Lung (tissue), 11 donors: ENCODE measurements at regions not wholly inside any gene's neighbourhood (a gene's known extent, or its start where the extent isn't known, plus 50 kb on each side); places are given as distances from the start of the nearest gene placed in this dataset.

Experiments used
- ATAC-seq: fragments of 200-7000 bp; cut with Tn5 transposase; one replicate; pipeline ENCODE4 v1.9.1; 2020; ENCODE audit warnings: moderate number of reproducible peaks; ENCODE audit not compliant: insufficient read depth, low FRiP score
- DNase-seq, 3 donors: peaks; one replicate each; pipeline ENCODE4 v3.0.0-alpha.2; 2013 to 2017
- H3K27ac ChIP-seq, 2 donors: one replicate each; pipeline ENCODE4 v1.5.1; 2013; ENCODE audit warnings: mild to moderate bottlenecking in 2 of 2, moderate library complexity in 2 of 2, control low read depth in 1 of 2, inconsistent platforms in 1 of 2, low read depth in 1 of 2, low read length in 1 of 2
- H3K27me3 ChIP-seq, 3 donors: one replicate each; pipeline ENCODE4 v1.5.1; 2013; ENCODE audit warnings: low read length in 2 of 3; ENCODE audit not compliant: control insufficient read depth in 3 of 3, insufficient read depth in 3 of 3
- H3K36me3 ChIP-seq, 4 donors: one replicate each; pipeline ENCODE4 v1.5.1; 2013; ENCODE audit warnings: low read length in 4 of 4, mild to moderate bottlenecking in 1 of 4, moderate library complexity in 1 of 4; ENCODE audit not compliant: control insufficient read depth in 4 of 4, insufficient read depth in 4 of 4
- H3K4me1 ChIP-seq, 5 donors: one replicate each; pipeline ENCODE4 v1.5.1; 2013; ENCODE audit warnings: low read length in 5 of 5, mild to moderate bottlenecking in 2 of 5, moderate library complexity in 1 of 5; ENCODE audit not compliant: control insufficient read depth in 5 of 5, insufficient read depth in 5 of 5
- H3K4me3 ChIP-seq: one replicate; pipeline ENCODE4 v1.5.1; 2013; ENCODE audit warnings: mild to moderate bottlenecking, control low read depth, moderate library complexity
- H3K9ac ChIP-seq, 2 donors: one replicate each; pipeline ENCODE4 v1.5.1; 2013; ENCODE audit warnings: low read length in 2 of 2, control low read depth in 1 of 2; ENCODE audit not compliant: insufficient read depth in 1 of 2
- H3K9me3 ChIP-seq, 4 donors: one replicate each; pipeline ENCODE4 v1.5.1; 2013; ENCODE audit warnings: low read length in 3 of 4, mild to moderate bottlenecking in 1 of 4, moderate library complexity in 1 of 4; ENCODE audit not compliant: control insufficient read depth in 4 of 4, insufficient read depth in 3 of 4
- WGBS, 2 donors: extraction: QIAGEN DNeasy Blood & Tissue Kit; methylation state at CpG; one replicate each; pipeline ENCODE4 v1.1.7; 2013; 5-methylcytosine and 5-hydroxymethylcytosine counted together
- TF ChIP-seq, protein P1 (sequence below): IDR thresholded peaks from 2 replicates; pipeline ENCODE4 v1.5.1; 2012; ENCODE audit warnings: mild to moderate bottlenecking; ENCODE audit errors: control extremely low read depth, extremely low read depth
- donor health status: control.
- donor health status: control.
- donor health status: Bipolar disorder and iron deficiency.
- donor health status: healthy.
- donor health status: DM: yes; HTN: yes; CAD: no.

GRCh38 chr16:17638134-17638533 lies 167.4 kb upstream of the XYLT1 start:
- TF ChIP-seq, protein P1, sequence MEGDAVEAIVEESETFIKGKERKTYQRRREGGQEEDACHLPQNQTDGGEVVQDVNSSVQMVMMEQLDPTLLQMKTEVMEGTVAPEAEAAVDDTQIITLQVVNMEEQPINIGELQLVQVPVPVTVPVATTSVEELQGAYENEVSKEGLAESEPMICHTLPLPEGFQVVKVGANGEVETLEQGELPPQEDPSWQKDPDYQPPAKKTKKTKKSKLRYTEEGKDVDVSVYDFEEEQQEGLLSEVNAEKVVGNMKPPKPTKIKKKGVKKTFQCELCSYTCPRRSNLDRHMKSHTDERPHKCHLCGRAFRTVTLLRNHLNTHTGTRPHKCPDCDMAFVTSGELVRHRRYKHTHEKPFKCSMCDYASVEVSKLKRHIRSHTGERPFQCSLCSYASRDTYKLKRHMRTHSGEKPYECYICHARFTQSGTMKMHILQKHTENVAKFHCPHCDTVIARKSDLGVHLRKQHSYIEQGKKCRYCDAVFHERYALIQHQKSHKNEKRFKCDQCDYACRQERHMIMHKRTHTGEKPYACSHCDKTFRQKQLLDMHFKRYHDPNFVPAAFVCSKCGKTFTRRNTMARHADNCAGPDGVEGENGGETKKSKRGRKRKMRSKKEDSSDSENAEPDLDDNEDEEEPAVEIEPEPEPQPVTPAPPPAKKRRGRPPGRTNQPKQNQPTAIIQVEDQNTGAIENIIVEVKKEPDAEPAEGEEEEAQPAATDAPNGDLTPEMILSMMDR = no peak
- no peaks in the 10 kb centered on the region for H3K27me3 ChIP-seq
- no peak overlapping the region for H3K9ac ChIP-seq
- peaks cover 0 to 3% (median 0%) of the 10 kb centered on the region in 4 donors for H3K9me3 ChIP-seq
- H3K4me3 ChIP-seq = no peak overlapping the region
- 61 to 69% methylated on average over 8 of the region's 8 CpGs for WGBS, 2 donors
- ATAC-seq (no peak), DNase-seq (no peak)
- no peaks in the 10 kb centered on the region for H3K4me1 ChIP-seq
- H3K27ac ChIP-seq = no peak overlapping the region
- H3K36me3 ChIP-seq = no peaks in the 10 kb centered on the region

DNA sequence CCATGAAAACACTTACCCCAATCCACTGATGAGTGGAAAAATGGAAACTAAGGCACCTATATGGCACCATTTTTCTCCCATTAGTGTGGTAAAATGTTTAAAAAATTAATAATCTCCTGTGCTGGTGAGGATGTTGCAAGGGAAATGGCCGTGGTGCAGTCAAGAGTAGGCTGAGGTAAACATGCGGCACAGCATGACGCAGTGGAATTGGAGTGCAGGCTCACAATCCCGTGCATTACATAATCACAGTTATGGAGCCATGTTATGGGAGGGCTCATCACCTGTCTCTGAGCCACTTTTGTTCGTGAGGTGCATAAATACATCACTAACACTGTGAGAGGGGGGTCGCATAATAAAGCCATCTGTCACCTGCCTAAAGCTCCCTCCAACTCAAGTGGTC lies 164.4 kb upstream of the XYLT1 start:
- TF ChIP-seq, protein P1 = no peak
- WGBS, 2 donors = 83 to 92% methylated on average over 6 of the region's 6 CpGs
- DNase-seq = no peak
- no peaks in the 10 kb centered on the region for H3K36me3 ChIP-seq
- no peaks in the 10 kb centered on the region for H3K4me1 ChIP-seq
- H3K9ac ChIP-seq = no peak overlapping the region
- H3K4me3 ChIP-seq = no peak overlapping the region
- ATAC-seq = no peak
- peaks cover 0 to 3% (median 0%) of the 10 kb centered on the region in 4 donors for H3K9me3 ChIP-seq
- H3K27me3 ChIP-seq = no peaks in the 10 kb centered on the region
- H3K27ac ChIP-seq = no peak overlapping the region

GRCh38 chr16:17633181-17633951 lies 162.6 kb upstream of the XYLT1 start:
- Histone ChIP-seq H3K9ac (no peak overlapping the region), H3K27ac (no peak overlapping the region), H3K36me3 (no peaks in the 10 kb centered on the region), H3K27me3 (peaks cover 0 to 2% (median 0%) of the 10 kb centered on the region in 3 donors), H3K4me1 (no peaks in the 10 kb centered on the region), H3K4me3 (no peak overlapping the region), H3K9me3 (peaks cover 0 to 3% (median 0%) of the 10 kb centered on the region in 4 donors)
- TF ChIP-seq, protein P1 = no peak
- DNase-seq = peak in 1 of 3 donors; percentile 3
- no peak for ATAC-seq
- WGBS, 2 donors = 53 to 55% methylated on average over 8 of the region's 8 CpGs
